Vagina (tissue), 2 donors: ENCODE measurements at regions not wholly inside any gene's neighbourhood (a gene's known extent, or its start where the extent isn't known, plus 50 kb on each side); places are given as distances from the start of the nearest gene placed in this dataset.

Experiments used
- DNase-seq, 2 donors: peaks; one replicate each; pipeline ENCODE4 v3.0.0-alpha.2; 2017; ENCODE audit errors: extremely low spot score in 2 of 2
- H3K27ac ChIP-seq: fragments of 200-600 bp; sonication (generic); one replicate; pipeline ENCODE4 v1.5.1; 2019
- H3K27me3 ChIP-seq: fragments of 200-600 bp; sonication (generic); one replicate; pipeline ENCODE4 v1.5.1; 2019
- H3K36me3 ChIP-seq, 2 donors: fragments of 200-600 bp; sonication (generic); one replicate each; pipeline ENCODE4 v1.5.1; 2017 to 2019
- H3K4me1 ChIP-seq: fragments of 200-600 bp; sonication (generic); one replicate; pipeline ENCODE4 v1.5.1; 2019
- H3K4me3 ChIP-seq, 2 donors: fragments of 200-600 bp; sonication (generic); 1 replicate in 1 of 2; 2 replicates in 1 of 2; pipeline ENCODE4 v1.5.1; 2016 to 2019
- H3K9me3 ChIP-seq: fragments of 200-600 bp; sonication (generic); one replicate; pipeline ENCODE4 v1.5.1; 2019
- POLR2A ChIP-seq, 2 donors: fragments of 450-650 bp; IDR thresholded peaks; one replicate each; pipeline ENCODE4 v1.6.1; 2017; ENCODE audit warnings: antibody characterized with exemption in 2 of 2, mild to moderate bottlenecking in 2 of 2, moderate library complexity in 2 of 2
- POLR2AphosphoS5 ChIP-seq, 2 donors: sonication (generic); formaldehyde crosslinking; IDR thresholded peaks; one replicate each; pipeline ENCODE4 v1.9.0; 2017; ENCODE audit warnings: antibody characterized with exemption in 2 of 2, mild to moderate bottlenecking in 2 of 2, low read depth in 1 of 2; ENCODE audit not compliant: insufficient read depth in 1 of 2
- intact Hi-C: fragments of 100-400 bp; cut with DNase I; formaldehyde crosslinking; loops from one replicate; pipeline ENCODE4 v1.15.1; 2023
- TF ChIP-seq, protein P1 (sequence below), 3 experiments: fragments of 450-650 bp in 2 of 3; fragments of 200-600 bp in 1 of 3; sonication (generic) in 1 of 3; IDR thresholded peaks; one replicate each; pipeline ENCODE4 v1.5.1; 2017 to 2019; ENCODE audit warnings: antibody characterized with exemption in 3 of 3, mild to moderate bottlenecking in 2 of 3, moderate library complexity in 2 of 3

DNA sequence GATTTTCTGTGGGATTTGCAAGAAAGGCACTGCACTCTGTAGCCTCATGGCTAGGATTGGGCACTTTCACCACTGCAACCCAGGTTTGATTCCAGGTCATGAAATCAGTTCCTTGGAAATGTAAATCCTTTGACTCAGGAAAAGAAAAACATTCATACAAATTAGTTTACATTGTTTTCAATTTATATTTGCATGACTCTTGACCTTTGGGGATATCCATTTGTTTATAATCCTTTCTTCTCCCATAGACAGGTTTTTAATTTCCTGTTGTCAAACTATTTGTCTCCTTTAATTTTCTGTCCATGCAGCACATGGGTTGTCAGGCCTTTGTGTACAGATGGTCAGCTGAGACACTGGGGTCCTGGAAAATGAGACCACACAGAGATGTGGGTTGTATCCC, 801.5 kb downstream of the NR2F1-AS1 start:
- no peak for TF ChIP-seq POLR2AphosphoS5 (IDR thresholded peaks at IDR 0.05; ENCODE audit: insufficient read depth in 1 of 2, low read depth in 1 of 2)
- TF ChIP-seq POLR2A (IDR thresholded peaks at IDR 0.05), result no peak
- TF ChIP-seq, protein P1, sequence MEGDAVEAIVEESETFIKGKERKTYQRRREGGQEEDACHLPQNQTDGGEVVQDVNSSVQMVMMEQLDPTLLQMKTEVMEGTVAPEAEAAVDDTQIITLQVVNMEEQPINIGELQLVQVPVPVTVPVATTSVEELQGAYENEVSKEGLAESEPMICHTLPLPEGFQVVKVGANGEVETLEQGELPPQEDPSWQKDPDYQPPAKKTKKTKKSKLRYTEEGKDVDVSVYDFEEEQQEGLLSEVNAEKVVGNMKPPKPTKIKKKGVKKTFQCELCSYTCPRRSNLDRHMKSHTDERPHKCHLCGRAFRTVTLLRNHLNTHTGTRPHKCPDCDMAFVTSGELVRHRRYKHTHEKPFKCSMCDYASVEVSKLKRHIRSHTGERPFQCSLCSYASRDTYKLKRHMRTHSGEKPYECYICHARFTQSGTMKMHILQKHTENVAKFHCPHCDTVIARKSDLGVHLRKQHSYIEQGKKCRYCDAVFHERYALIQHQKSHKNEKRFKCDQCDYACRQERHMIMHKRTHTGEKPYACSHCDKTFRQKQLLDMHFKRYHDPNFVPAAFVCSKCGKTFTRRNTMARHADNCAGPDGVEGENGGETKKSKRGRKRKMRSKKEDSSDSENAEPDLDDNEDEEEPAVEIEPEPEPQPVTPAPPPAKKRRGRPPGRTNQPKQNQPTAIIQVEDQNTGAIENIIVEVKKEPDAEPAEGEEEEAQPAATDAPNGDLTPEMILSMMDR (IDR thresholded peaks at IDR 0.05), result no peak

DNA sequence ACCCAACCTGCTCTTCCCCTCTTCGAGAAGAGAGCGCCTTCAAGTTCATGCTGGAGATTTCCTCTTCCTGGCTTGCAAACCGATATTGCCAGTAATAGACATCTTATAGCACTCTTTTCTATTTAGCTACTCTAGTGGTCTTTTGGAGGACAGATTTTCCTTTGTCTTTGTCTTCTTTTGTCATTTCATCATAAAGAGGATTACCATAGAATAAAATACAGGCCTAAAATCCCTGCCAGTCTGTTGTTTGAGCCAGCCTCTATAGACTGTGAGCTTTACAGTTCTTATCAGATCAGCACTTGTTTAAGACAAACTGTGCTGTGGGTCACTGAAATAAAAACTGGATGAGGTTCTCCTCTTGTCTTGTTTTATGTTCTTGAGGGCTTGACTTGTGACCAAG, 802.8 kb downstream of the NR2F1-AS1 start:
- Histone ChIP-seq H3K9me3 (no peaks in the 10 kb centered on the region), H3K27ac (no peak overlapping the region), H3K36me3 (no peaks in the 10 kb centered on the region), H3K4me1 (no peaks in the 10 kb centered on the region), H3K27me3 (no peaks in the 10 kb centered on the region), H3K4me3 (no peak overlapping the region)
- TF ChIP-seq POLR2A (IDR thresholded peaks at IDR 0.05) (no peak), POLR2AphosphoS5 (IDR thresholded peaks at IDR 0.05; ENCODE audit: insufficient read depth in 1 of 2, low read depth in 1 of 2) (no peak)
- TF ChIP-seq, protein P1 (IDR thresholded peaks at IDR 0.05), result no peak
- intact Hi-C loops, result no loop called here
- DNase-seq, result no peak

More for the DNA sequence above, 801.5 kb downstream of the NR2F1-AS1 start:
- intact Hi-C loops, result no loop called here
- H3K4me3 ChIP-seq, result no peak overlapping the region
- H3K27ac ChIP-seq, result no peak overlapping the region
- no peaks in the 10 kb centered on the region for H3K9me3 ChIP-seq
- no peaks in the 10 kb centered on the region for H3K4me1 ChIP-seq
- DNase-seq, result no peak
- H3K27me3 ChIP-seq, result no peaks in the 10 kb centered on the region
- H3K36me3 ChIP-seq, result no peaks in the 10 kb centered on the region

DNA sequence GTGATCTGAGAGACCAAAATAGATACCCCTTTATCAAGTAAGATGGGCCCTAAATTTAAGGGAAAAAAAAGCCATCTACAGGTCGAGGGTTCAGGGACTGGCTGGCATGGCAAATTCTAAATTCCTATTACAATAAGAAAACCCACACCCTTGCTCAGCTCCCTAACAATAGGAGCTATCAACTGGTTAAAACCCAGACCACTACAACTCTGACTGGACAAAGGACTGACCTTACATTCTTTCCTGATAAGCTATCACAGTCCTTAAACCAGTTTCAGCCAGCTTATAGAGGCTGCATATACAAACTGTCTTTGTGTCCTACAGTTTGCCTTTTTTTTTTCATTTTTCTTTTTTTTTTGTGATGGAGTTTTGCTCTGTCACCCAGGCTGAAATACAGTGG, 803.6 kb downstream of the NR2F1-AS1 start:
- no peak overlapping the region for H3K4me3 ChIP-seq
- intact Hi-C loops, result no loop called here
- TF ChIP-seq, protein P1 (IDR thresholded peaks at IDR 0.05), result no peak
- TF ChIP-seq POLR2AphosphoS5 (IDR thresholded peaks at IDR 0.05; ENCODE audit: insufficient read depth in 1 of 2, low read depth in 1 of 2), result no peak
- TF ChIP-seq POLR2A (IDR thresholded peaks at IDR 0.05), result no peak

DNA sequence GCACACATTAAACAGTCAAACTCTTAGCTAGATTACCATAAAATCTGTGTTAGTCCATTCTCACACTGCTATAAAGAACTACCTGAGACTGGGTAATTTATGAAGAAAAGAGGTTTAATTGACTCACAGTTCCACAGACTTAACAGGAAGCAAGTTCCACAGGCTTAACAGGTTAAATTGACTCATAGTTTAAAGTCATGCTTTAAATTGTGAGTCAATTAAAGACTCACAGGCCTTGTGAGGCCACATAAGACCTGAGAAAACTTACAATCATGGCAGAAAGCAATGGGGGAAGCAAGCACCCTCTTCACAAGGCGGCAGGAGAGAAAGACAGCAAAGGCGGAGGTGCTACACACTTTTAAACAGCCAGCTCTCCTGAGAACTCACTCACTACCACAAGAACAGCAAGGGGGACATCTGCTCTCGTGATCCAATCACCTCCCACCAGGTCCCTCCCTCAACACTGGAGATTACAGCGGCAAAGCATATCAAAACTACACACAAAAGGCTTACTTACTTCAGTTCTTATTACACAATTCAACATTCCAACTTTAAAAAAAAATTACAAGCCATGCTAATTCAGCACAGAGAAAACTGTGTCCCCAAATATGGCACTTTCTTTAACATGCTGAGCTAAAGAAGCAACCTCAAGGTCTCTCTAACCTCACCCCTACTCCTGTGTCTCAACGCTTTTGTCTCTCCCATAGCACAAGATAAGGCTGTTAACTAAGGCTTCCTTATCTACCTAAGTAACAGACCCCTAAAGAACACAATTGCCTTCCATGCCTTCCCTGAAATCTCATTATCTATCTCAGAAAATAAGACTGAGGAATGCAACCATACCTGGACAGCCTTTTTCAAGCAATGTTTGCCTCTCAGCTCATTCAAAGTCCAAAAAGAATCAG, 805.1 kb downstream of the NR2F1-AS1 start:
- H3K36me3 ChIP-seq, result no peaks in the 10 kb centered on the region
- intact Hi-C loops, result no loop called here
- H3K9me3 ChIP-seq, result no peaks in the 10 kb centered on the region
- DNase-seq, result no peak
- no peaks in the 10 kb centered on the region for H3K27me3 ChIP-seq
- H3K4me3 ChIP-seq, result no peak overlapping the region
- H3K27ac ChIP-seq, result no peak overlapping the region
- TF ChIP-seq POLR2AphosphoS5 (IDR thresholded peaks at IDR 0.05; ENCODE audit: insufficient read depth in 1 of 2, low read depth in 1 of 2) (no peak), POLR2A (IDR thresholded peaks at IDR 0.05) (no peak)
- TF ChIP-seq, protein P1 (IDR thresholded peaks at IDR 0.05), result no peak
- H3K4me1 ChIP-seq, result no peaks in the 10 kb centered on the region

More for the DNA sequence above, 803.6 kb downstream of the NR2F1-AS1 start:
- H3K9me3 ChIP-seq, result no peaks in the 10 kb centered on the region
- H3K4me1 ChIP-seq, result no peaks in the 10 kb centered on the region
- no peak for DNase-seq
- no peaks in the 10 kb centered on the region for H3K36me3 ChIP-seq
- no peak overlapping the region for H3K27ac ChIP-seq
- H3K27me3 ChIP-seq, result no peaks in the 10 kb centered on the region

DNA sequence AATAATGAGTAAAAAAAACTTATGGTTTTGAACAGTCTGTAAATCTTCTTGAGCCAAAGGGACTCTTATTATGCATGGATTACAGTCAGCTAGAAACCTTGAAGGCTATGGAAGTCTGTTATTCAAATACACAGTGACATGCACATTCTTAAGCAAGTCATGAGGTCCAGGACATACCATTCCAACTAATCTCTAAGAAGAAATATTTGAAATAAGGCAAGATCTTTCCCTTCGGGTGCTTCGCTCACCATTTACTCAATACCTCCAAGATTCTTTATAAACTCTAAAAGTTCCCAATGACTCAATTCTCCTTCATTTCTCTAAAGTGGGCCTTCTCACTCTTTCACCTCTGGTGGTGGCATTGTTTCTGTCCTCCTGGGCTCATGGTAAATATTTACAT, 811.0 kb downstream of the NR2F1-AS1 start:
- TF ChIP-seq, protein P1 (IDR thresholded peaks at IDR 0.05), result no peak
- no peak for TF ChIP-seq POLR2A (IDR thresholded peaks at IDR 0.05)
- TF ChIP-seq POLR2AphosphoS5 (IDR thresholded peaks at IDR 0.05; ENCODE audit: insufficient read depth in 1 of 2, low read depth in 1 of 2), result no peak
- no peaks in the 10 kb centered on the region for H3K9me3 ChIP-seq
- intact Hi-C loops, result no loop called here
- H3K4me1 ChIP-seq, result no peaks in the 10 kb centered on the region
- no peaks in the 10 kb centered on the region for H3K36me3 ChIP-seq
- H3K27ac ChIP-seq, result no peak overlapping the region
- no peak overlapping the region for H3K4me3 ChIP-seq
- DNase-seq, result no peak
- H3K27me3 ChIP-seq, result no peaks in the 10 kb centered on the region
